Erythroblast (primary cell): ENCODE measurements at regions not wholly inside any gene's neighbourhood (a gene's known extent, or its start where the extent isn't known, plus 50 kb on each side); places are given as distances from the start of the nearest gene placed in this dataset.

Experiments used
- GATA1 ChIP-seq: IDR thresholded peaks from 2 replicates; pipeline ENCODE4 v1.6.1; 2011; ENCODE audit warnings: low read depth, mild to moderate bottlenecking, control low read depth, low read length, moderate library complexity
- POLR2A ChIP-seq: IDR thresholded peaks from 2 replicates; pipeline ENCODE4 v1.6.1; 2011; ENCODE audit warnings: mild to moderate bottlenecking, low read length

- no peak for TF ChIP-seq POLR2A
- no peak for TF ChIP-seq GATA1
Measured at GRCh38 chr6:93516441-93516840, 97.1 kb upstream of the EPHA7 start.
